Tongue (tissue), 1 donor: ENCODE measurements at regions not wholly inside any gene's neighbourhood (a gene's known extent, or its start where the extent isn't known, plus 50 kb on each side); places are given as distances from the start of the nearest gene placed in this dataset.
"Not testable (repeated sequence)": the region's sequence is repeated elsewhere in the genome, so short reads cannot be mapped to it uniquely, and the experiment has no call there.

Experiments
- DNase-seq: peaks from one replicate; pipeline ENCODE4 v3.0.0-alpha.2; 2015

GRCh38 chrX:74179990-74180389, 124.0 kb upstream of the ZCCHC13 start:
- DNase-seq: no peak

DNA sequence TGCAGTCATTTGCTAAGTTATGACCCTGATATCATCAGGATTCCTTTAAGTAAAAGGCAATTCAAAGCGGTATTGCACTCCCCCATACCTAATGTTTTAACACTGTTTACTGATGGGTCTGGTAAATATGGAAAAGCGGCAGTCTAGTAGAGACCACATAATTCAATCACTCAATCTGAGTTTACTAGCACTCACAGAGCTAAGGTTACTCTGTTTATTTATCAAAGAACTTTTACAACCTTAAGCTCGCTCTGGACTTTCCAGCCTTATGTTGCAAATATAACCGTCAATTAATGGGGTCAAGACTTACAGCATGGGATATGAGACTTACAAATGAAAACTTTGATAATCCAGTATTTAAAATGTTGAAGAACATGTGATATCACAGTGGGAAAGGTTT, 124.5 kb upstream of the ZCCHC13 start:
- DNase-seq: no peak

GRCh38 chrX:74179071-74179470, 124.9 kb upstream of the ZCCHC13 start:
- no peak for DNase-seq

DNA sequence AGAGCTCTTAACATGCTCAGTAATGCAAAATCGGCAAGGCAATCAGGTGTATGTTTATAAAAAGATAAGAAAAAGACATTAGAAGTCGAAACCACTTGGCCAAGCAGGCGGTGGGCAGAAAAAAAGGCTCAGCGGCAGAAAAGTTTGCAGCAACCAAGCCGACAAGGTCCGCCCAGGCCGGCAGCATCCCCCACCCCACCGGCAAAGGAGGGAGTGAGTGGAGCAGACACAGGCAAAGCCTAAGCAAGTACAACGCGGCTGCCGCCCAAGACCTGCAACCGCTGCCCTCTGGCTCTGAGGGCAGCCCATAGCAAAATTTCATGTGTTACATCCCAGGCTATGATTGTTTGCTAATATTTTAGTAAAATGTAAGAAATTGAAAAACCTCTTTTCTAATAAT, 125.4 kb upstream of the ZCCHC13 start:
- no peak for DNase-seq

DNA sequence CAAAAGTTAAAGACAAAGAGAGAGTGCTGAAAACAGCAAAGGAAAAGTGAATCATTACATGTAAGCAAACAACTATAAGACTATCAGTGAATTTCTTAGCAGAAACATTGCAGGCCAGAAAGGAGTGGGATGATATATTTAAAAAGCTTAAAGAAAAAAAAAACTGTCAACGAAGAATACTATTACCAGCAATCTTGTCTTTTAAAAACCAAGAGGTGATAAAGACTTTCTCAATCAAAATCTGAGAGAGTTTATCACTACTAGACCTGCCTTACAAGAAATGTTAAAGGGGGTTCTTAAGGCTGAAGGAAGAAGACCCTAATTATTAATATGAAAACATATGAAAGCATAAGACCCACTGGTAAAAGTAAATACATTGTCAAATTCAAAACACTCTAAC, 132.5 kb upstream of the ZCCHC13 start:
- DNase-seq: no peak

GRCh38 chrX:74162199-74162598, 141.8 kb upstream of the ZCCHC13 start:
- no peak for DNase-seq

DNA sequence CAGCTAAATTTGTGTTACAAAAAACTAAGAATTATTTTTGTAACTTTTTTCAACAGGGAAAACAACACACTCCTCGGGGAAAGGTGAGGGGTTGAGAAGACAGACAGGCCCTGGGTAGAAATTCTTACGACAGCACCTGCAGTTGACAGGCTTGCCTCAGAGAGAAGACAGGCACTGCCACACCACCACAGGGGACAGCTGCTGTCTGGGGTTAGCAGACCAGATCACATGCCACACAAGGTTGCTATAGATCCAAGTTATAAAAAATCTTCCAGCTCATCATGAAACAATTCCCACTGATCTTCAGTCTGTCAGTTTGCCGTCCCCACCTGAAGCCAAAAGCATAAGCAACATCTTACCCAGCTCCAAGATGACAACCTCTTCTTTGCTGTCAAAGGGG, 143.2 kb upstream of the ZCCHC13 start:
- DNase-seq: peak; percentile 2

GRCh38 chrX:74160358-74160757, 143.6 kb upstream of the ZCCHC13 start:
- no peak for DNase-seq

GRCh38 chrX:74147439-74147838, 156.5 kb upstream of the ZCCHC13 start:
- no peak for DNase-seq

DNA sequence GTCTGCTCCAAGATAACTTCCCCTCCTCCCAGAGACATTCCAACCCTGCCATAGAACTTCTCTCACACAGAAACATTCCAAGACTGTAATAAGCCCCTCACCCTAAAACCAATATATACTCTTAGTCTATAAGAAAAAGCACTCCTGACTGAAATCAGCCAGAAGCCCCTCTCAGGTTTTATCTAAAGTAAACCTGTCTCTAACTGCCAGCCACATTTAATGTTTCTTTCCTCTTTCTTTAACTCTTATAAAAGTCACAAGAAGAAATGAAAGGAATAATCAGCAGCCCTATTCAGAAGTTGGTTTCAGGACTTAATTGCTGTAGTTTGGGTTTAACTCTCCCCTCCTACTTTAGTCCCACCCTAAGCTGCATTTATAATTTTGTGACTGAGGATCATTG, 165.0 kb upstream of the ZCCHC13 start:
- DNase-seq: no peak

DNA sequence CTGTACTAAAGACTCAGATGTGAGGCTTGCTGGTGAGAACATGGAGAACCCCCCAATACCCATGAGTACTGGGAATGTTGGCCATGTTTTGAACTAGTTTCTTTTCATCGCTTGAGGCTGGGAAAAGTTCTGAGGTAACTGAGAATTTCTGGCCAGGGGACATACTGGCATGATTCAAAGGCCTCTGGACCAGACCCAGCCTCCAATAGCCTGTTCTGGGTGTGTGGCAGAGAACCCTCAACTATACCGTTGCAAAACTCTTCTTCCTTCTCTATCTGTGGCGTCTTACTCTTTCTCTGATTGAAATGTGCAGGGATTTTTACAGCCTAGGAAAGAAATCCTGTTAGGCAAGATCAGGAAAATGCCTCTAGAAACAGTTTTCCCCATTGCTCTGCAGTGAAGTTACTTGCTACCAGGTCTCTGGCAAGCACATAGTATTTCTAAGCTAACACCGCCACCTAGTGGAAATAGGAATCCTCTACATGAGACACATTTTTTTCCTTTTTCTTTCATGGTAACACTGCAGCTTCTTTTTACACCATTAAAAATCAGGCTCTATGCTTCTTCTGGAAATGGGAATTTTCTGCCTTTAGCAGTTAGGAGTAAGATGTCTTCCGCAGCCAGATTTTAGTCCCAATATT, 170.7 kb upstream of the ZCCHC13 start:
- DNase-seq: peak; percentile 72

DNA sequence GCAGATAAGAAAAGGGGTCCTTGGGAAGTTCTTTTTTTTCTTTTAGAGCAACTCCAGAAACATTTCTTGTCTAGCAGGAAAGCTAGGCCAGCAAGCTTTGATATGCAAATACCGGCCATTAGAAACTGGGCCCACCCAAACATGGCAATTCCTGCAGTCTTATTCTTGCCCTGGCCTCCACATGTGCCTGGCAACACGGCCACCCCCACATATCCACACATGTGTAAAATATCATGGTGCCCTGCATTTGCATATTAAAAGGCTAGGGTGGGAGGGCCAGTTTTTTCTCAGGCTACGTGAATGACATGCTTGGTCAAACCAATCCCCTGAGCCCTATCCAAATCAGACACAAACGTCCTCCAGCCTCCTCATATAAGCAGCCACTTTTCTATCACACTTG, 171.7 kb upstream of the ZCCHC13 start:
- no peak for DNase-seq

DNA sequence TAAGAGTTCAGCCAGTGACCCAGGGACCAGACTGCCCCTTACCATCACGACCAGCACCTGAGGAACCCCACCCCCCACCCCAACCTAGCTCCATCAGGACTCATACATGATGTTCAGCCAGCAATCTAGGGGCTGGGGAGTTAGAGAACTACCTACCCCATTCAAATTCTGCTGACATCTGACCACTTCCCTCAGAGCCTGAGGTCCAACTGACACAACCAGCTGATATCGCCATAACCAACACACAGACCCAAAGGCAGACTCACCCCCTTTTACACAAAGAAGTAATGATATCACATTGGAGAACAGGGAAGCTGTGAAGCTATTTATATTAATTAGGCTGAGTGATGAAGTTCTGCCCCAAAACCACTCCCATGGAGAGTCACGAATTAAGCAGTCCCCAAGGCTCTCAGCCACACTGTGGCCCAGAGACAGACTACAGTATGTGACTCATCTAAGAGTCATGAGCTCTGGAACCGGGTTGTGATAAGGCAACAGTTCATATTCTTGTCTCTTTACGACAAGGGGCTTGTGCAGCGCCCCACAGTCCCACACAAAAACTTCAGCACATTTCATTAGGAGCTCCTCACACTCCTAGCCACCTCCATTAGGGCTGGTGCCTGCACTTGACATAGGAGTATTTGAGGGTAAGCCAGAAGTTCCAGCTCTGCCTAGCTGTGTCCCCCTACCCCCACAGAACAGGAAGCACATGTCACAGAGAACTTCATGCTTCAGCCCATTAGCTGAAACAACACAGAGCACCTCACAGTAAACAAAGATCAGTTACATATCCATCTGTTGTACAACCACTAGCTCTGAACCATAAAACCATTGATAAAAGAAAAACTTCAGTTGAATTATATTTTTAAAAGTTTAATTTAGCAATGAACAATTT, 184.7 kb upstream of the ZCCHC13 start:
- no peak for DNase-seq

DNA sequence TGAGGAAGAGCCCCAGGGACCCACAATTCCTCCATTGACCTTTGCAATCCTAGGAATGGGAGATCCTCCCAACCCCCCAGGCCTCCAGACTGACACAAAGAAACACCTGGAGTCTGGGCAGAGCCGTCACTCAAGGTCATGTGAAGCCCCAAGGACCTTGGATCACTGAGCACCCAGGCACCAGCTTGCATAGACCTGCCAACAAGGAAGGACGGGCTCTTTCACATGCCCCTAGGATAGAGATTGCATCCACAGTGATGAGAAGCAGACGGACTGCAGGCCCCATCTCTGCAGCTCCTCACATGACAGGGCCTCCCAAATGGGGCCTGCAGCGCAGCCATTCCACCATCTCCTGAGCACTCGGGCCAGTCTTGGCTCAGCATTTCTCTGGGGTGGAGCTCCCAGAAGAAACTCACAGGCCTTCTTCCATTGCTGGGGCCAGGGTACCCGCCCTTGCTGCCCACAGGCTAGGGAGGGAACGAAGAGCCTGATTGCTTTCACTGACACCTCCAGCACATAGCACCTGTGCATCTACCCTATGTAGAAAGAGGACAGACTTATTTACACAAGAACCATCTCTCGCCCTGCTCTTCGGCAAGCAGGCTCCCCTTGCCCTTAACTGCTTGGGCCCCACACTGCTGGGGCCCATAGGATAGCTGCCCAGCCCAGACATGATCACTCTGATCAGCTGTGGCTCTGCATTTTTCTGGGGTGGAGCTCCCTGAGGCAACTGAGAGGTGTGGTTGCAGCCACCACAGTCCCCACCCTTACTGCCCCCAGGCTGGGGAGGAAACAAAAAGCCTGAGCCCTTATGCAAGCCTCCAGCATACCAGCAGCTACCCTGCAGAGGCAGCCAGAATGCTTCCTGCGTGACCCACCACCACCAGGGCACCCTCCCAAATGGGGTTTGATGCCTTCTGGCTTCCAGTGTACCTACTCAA, 185.7 kb upstream of the ZCCHC13 start:
- DNase-seq: no peak

DNA sequence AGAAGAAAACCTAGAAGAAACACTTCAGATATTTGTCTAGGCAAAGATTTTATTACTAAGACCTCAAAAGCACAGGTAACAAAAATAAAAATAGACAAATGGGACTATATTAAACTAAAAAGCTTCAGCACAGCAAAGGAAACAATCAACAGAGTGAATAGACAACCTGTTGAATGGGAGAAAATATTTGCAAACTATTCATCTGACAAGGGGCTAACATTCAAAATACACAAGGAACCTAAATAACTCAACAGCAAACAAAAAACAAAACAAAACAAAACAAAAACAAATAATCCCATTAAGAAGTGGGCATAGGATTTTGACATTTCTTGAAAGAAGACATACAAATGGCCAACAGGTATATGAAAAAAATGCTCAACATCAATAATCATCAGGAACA, 192.7 kb upstream of the ZCCHC13 start:
- no peak for DNase-seq

DNA sequence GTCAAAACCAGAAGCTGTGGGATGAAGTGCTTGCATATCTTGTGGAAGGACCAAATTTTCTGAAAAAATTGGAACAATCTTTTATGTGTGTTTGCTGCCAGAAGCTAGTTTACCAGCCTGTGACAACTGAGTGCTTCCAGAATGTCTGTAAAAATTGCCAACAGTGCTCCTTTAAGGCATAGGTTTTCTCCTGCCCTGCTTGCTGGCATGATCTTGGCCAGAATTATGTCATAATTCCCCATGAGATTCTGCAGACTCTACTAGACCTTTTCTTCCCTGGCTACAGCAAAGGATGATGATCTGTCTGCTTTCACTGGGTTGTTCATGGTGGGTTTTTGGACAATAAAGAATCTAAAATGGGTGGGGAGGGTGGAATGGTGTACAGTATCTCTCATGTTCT, 196.3 kb upstream of the ZCCHC13 start:
- no peak for DNase-seq

DNA sequence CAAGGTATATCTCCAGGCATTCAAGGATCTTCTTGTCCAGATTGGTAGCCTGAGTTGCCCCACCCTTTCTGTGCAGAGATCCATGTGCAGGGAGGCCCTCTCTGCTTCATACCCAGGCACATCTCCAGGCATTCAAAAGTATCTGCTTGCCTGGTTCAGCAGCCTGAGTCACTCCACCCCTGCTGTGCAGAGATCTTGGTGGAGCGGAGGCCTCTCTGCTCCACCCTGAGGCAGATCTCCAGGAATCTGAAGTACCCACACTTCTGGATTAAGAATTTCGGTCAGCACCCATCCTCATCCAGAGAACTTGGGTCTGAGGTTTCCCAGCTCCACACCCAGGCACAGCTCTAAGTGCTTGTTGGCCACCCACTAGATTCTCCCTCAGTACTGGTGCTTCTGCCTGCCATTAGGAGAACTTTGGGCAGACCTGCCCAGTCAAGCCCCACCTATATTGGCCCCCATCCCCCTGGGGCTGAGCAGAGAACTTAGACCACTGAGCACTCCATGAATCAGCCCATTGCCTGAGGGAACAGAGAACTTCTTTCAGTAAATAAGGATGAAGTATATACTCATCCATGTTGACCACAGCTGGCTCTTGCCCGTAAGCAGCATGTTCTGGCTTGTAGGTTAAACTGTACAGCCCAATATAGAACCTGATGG, 199.5 kb upstream of the ZCCHC13 start:
- DNase-seq: no peak

DNA sequence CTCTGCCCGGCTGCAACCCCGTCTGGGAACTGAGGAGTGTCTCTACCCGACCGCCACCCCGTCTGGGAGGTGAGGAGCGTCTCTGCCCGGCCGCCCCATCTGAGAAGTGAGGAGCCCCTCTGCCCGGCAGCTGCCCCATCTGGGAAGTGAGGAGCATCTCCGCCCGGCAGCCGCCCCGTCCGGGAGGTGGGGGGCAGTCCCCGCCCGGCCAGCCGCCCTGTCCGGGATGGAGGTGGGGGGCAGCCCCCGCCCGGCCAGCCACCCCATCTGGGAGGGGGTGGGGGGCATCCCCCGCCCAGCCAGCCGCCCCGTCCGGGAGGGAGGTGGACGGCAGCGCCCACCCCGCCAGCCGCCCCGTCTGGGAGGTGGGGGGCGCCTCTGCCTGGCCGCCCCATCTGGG, 205.6 kb upstream of the ZCCHC13 start:
- not testable (repeated sequence) for DNase-seq

DNA sequence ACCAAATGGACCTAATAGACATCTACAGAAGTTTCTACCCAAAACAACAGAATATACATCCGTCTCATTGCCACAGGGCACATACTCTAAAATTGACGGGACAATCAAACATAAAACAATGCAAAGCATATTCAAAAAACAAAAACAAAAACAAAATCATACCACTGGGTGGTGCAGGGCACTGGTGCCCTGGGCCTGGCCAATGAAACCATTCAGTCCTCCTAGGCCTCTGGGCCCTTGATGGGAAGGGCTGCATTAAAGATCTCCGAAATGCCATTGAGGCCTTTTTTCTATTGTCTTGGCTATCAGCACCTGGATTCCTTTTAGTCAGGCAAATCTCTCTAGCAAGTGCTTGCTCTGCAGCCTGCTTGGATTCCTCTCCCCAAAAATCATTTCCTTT, 213.9 kb upstream of the ZCCHC13 start:
- no peak for DNase-seq

GRCh38 chrX:74085642-74086236, 218.2 kb upstream of the ZCCHC13 start:
- DNase-seq: no peak

DNA sequence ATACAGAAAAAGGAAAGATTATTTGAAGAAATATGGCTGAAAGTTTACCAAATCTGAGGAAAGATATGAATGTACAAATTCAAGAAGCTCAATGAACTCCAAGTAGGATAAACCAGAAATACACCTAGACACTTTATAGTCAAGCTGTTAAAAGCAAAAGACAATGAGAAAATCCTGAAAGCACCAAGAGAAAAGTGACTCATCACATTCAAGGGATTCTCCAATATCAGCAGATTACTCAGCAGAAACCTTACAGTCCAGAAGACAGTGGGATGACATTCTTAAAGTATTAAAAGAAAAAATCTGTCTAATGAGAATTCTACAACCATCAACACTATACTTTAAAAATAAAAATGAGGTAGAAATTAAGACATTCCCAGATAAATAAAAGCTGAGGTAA, 223.8 kb upstream of the ZCCHC13 start:
- DNase-seq: no peak

DNA sequence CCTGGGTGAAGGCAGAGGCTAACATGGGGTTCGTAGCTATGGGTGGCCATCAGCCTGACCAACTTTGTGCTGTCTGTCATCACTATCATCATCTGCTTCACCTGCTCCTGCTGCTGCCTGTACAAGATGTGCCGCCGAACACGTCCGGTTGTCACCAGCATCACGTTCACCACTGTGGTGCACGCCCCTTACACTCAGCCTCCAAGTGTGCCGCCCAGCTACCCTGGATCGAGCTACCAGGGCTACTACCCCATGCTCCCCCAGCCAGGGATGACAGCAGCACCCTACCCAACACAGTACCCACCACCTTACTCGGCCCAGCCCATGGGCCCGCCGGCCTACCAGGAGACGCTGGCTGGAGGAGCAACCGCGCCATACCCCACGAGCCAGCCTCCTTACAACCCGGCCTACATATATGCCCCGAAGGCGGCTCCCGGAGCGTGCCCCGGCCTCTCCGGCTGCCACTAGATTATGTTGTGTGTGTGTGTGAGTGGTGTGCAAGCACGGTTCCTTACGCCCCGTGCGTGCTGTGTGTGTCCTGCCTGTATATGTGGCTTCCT, 213.4 kb upstream of the XIST start:
- DNase-seq: no peak
